PFSK-1 (cell line): ENCODE measurements at regions not wholly inside any gene's neighbourhood (a gene's known extent, or its start where the extent isn't known, plus 50 kb on each side); places are given as distances from the start of the nearest gene placed in this dataset.

Experiments
- POLR2AphosphoS5 ChIP-seq: IDR thresholded peaks from 2 replicates; pipeline ENCODE4 v1.6.1; 2012; ENCODE audit warnings: low read depth, mild to moderate bottlenecking, control low read depth, low read length, moderate library complexity
- SIN3A ChIP-seq: IDR thresholded peaks from 2 replicates; pipeline ENCODE4 v1.6.1; 2012; ENCODE audit warnings: mild to moderate bottlenecking, low read length, moderate library complexity, borderline replicate concordance; ENCODE audit not compliant: insufficient read depth
- TAF1 ChIP-seq: IDR thresholded peaks from 2 replicates; pipeline ENCODE4 v1.6.1; 2012; ENCODE audit warnings: low read length, control low read depth, borderline replicate concordance; ENCODE audit not compliant: insufficient read depth
- TF ChIP-seq, protein P1 (sequence below), 2 experiments: IDR thresholded peaks; 2 replicates each; pipeline versions ENCODE4 v1.6.1 to v1.8.0; 2011 to 2012; ENCODE audit warnings: low read depth in 2 of 2, low read length in 2 of 2, control low read depth in 1 of 2, inconsistent platforms in 1 of 2, mild to moderate bottlenecking in 1 of 2, moderate library complexity in 1 of 2; ENCODE audit not compliant: insufficient read depth in 1 of 2

DNA sequence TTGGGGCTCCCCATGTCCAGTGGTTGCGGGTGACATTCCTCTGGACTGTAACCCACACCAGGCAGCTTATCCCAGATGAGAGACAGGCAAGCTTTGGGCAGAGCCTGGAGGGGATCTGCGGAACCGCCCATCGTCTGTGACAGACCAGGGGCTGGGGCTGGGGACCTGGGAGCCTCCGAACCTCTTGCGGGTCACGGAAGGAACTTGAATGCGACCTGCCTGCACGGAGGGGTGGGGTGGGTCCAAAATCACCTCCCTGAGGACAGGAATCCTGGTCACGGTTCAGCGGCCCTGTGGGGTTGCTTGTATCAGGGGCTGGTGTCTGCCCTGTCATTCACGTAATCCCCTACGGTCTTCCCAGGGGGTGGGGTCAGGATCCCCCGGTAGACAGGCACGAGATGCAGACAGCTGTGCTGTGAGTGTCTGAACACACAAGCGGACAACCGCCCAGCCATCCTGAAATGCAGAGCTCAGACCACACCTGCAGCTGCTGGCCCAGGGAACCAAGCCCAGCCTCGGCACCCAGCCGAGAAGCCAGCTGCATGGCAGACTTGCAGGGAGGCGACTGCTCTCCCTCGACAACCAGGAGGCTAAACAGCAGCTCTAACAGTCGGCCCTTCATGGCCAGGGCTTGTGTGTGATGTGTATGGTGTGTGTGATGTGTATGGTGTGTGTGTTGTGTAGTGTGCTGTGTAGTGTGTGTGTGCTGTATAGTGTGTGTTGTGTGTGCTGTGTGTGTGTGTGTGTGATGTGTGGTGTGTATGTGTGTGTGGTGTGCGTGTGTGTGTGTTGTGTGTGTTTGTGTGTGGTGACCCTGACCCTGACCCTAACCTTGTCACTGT, 105.9 kb upstream of the ADRA2C start:
- no peak for TF ChIP-seq POLR2AphosphoS5
- no peak for TF ChIP-seq TAF1
- TF ChIP-seq, protein P1, sequence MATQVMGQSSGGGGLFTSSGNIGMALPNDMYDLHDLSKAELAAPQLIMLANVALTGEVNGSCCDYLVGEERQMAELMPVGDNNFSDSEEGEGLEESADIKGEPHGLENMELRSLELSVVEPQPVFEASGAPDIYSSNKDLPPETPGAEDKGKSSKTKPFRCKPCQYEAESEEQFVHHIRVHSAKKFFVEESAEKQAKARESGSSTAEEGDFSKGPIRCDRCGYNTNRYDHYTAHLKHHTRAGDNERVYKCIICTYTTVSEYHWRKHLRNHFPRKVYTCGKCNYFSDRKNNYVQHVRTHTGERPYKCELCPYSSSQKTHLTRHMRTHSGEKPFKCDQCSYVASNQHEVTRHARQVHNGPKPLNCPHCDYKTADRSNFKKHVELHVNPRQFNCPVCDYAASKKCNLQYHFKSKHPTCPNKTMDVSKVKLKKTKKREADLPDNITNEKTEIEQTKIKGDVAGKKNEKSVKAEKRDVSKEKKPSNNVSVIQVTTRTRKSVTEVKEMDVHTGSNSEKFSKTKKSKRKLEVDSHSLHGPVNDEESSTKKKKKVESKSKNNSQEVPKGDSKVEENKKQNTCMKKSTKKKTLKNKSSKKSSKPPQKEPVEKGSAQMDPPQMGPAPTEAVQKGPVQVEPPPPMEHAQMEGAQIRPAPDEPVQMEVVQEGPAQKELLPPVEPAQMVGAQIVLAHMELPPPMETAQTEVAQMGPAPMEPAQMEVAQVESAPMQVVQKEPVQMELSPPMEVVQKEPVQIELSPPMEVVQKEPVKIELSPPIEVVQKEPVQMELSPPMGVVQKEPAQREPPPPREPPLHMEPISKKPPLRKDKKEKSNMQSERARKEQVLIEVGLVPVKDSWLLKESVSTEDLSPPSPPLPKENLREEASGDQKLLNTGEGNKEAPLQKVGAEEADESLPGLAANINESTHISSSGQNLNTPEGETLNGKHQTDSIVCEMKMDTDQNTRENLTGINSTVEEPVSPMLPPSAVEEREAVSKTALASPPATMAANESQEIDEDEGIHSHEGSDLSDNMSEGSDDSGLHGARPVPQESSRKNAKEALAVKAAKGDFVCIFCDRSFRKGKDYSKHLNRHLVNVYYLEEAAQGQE (IDR thresholded peaks at IDR 0.05; ENCODE audit: insufficient read depth in 1 of 2, low read depth in 2 of 2, low read length in 2 of 2), result no peak
- no peak for TF ChIP-seq SIN3A
